Head of caudate nucleus (tissue), 42 donors: ENCODE measurements at regions not wholly inside any gene's neighbourhood (a gene's known extent, or its start where the extent isn't known, plus 50 kb on each side); places are given as distances from the start of the nearest gene placed in this dataset.
"Not testable (repeated sequence)": the region's sequence is repeated elsewhere in the genome, so short reads cannot be mapped to it uniquely, and the experiment has no call there.

Source experiments
- DNase-seq, 42 donors: peaks; one replicate each; pipeline versions ENCODE4 v3.0.0 to v3.0.0-alpha.2; 2020 to 2021; ENCODE audit warnings: mixed read lengths in 7 of 42
- intact Hi-C: fragments of 100-400 bp; cut with DNase I; formaldehyde crosslinking; loops from one replicate; pipeline ENCODE4 v1.15.0; 2022

GRCh38 chr13:37510441-37510840 lies 88.1 kb downstream of the POSTN start:
- intact Hi-C loops = no loop called here
- no peak for DNase-seq

GRCh38 chr13:37505531-37505930 lies 93.0 kb downstream of the POSTN start:
- intact Hi-C loops = no loop called here
- DNase-seq = no peak

DNA sequence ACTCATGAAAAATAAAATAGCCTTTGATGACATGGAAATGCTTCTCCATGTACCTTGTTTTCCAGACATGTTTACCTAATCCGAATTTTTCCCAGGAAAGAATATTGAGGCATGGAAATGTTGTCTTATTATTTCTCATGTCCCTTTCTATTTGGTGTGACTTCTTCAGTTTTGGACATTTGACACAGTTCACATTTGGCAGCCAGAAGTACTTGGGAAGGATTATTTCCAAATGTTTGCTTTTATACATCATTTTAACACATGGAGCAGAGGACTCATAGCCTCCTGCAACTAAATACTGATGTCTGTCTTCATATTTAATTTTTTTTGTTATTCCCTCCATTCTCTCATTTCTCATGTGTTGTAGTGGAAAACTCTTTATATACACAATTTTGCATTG lies 94.3 kb downstream of the POSTN start:
- no peak for DNase-seq
- intact Hi-C loops = no loop called here

DNA sequence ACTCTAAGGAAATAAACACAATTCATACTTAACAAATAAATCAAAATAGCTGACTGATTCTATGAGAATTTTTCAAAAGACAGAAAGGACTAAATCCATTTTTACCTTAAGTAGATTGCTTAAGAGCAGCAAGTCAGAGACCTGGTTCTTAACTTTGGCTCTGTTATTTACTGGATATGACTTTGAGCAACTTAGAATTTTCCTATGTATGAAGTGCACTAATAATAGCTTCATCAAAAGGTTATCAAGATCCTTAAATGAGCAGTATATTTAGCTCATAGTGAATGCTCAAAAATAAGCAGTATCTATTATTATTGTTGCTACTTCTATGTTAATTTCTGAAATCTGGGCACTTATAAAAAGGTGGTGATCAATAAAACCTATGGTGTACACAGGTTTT lies 95.3 kb downstream of the POSTN start:
- no peak for DNase-seq

DNA sequence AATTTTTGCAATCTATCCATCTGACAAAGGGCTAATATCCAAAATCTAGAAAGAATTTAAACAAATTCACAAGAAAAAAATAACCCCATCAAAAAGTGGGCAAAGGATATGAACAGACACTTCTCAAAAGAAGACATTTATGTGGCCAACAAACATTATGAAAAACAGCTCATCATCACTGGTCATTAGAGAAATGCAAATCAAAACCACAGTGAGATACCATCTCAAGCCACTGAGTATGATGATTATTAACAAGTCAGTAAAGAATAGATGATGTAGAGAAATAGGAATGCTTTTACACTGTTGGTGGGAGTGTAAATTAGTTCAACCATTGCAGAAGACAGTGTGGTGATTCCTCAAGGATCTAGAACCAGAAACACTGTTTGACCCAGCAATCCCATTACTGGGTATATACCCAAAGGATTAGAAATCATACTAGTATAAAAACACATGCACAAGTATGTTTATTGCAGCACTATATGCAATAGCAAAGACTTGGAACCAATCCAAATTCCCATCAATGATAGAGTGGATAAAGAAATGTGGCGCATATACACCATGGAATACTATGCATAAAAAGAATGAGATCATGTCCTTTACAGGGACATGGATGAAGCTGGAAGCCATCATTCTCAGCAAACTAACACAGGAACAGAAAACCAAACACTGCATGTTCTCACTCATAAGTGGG lies 96.1 kb downstream of the POSTN start:
- intact Hi-C loops, DNase-seq: not testable (repeated sequence)

More for the DNA sequence above, 95.3 kb downstream of the POSTN start:
- intact Hi-C loops = no loop called here

DNA sequence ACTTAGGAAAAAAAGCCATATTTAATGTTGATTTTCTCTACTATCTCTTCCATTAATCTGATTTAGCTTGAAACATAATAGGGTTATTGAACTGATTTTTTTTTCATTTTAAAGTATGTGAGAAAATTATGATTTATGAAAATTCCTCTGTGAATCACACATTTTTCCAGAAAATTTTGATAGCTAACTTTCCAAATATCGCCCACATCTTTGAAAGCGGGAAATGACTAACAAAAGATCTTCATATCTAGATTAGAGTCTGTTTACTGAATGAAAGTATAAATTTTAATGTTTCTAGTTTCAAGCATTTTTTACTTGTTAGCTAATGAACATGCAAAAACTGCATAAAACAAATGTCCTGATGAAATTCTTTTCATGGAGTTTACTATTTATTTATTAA lies 97.4 kb downstream of the POSTN start:
- intact Hi-C loops = no loop called here
- no peak for DNase-seq

DNA sequence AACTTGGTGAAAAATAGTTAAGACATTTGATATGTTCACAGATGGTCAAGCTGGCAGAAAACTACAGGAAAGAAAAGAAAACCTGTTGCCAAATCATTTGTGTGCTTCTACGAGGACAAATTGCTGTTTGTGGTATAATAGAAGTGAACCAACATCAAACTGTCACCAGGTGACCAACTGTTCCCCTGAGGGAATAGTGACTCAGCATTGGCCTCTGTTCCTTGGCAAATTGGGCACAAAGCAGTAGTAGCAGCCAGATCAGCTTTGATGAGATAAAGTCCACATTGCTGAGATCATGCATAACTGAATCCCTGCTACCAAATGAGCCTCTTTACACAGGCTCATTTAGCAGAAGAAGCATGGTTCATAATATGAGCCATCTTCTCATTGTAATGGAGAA lies 103.5 kb downstream of the POSTN start:
- DNase-seq = no peak
- intact Hi-C loops = no loop called here

- intact Hi-C loops = no loop called here
- no peak for DNase-seq
Observed at GRCh38 chr13:37493775-37494174, 104.8 kb downstream of the POSTN start.

GRCh38 chr13:37492741-37493514 lies 105.6 kb downstream of the POSTN start:
- intact Hi-C loops = no loop called here
- DNase-seq = no peak

DNA sequence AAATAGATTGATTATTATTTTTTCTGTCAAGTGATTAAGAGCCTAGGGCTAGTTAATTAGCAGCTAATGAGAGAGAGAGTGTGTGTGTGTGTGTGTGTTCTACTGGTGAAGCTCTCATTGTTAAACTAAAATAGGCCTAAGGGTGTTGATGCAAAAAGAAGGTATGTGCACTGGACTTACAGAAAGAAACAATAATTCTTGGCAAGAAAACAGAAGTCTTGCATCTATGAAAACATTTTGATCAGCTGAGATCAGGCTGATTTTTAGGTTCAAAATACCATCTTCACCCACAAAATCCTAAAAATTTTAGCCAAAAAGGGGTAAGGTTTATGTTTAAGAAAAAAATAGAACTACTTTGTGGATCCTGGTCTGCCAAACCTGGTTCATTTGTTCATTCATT lies 106.5 kb downstream of the POSTN start:
- intact Hi-C loops = no loop called here
- DNase-seq = no peak

DNA sequence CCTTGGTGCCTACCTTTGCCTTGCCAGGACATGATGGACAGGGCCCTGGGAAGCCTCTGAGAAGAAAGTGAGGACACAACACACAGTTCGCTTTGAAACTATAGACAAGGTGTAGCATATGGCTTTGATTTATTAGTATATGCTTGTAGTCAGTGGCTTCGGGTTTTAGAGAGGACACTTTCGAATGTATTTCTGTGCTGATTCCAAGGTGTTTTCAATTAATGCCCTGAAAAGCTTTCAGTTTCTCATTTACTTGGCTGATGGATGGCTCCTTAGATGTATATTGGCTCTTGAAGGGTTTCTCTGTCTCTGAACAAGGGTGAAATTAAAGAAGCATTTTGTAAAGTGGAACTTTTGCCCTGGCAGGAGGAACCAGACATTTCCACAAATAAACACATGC lies 106.9 kb downstream of the POSTN start:
- intact Hi-C loops = no loop called here
- no peak for DNase-seq

GRCh38 chr13:37490176-37490779 lies 108.3 kb downstream of the POSTN start:
- DNase-seq = no peak
- intact Hi-C loops = no loop called here

DNA sequence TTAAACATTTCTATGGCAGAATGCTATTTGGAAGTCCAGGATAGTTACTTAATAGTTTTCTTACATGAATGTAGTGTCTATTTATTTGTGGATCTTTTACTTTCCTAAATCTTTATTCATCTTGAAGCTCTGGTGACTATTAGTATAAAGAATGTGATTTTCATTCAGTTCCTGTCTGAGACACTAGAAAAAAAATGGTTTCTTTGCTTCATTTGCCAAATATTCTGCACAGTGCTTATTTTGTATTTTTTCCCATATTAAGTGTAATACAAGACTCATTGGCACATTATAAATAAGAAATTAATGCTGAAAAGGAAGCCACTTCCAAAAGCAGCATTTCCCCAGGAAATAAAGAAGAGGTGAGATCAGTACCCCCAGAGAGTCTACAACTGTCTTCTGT lies 109.8 kb downstream of the POSTN start:
- intact Hi-C loops = no loop called here
- no peak for DNase-seq

- intact Hi-C loops = no loop called here
- DNase-seq = no peak
Observed at GRCh38 chr13:37486171-37486681, 112.3 kb downstream of the POSTN start.

GRCh38 chr13:37485756-37486155 lies 112.8 kb downstream of the POSTN start:
- DNase-seq = no peak
- intact Hi-C loops = no loop called here

GRCh38 chr13:37484056-37484455 lies 114.5 kb downstream of the POSTN start:
- no peak for DNase-seq
- intact Hi-C loops = no loop called here

DNA sequence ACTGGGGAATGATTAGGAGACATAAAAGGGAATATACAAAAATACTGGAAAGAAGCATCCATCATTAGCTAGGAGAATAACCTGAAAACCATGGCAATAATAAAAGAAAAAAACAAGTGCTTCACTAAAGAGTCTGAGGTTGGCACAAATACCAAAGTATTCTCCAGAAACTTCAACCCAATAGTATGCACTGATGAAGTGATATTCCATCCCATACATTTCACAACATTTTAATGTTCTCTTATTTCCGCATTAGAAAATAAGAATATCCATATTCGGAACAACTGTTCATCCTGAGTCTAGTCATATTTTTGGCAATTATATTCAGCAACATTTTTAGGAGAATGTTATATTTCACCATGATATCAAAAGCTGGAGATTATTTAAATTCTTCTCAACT lies 116.2 kb downstream of the POSTN start:
- intact Hi-C loops = no loop called here
- DNase-seq = no peak

GRCh38 chr13:37481885-37482227 lies 116.7 kb downstream of the POSTN start:
- DNase-seq = no peak
- intact Hi-C loops = no loop called here

DNA sequence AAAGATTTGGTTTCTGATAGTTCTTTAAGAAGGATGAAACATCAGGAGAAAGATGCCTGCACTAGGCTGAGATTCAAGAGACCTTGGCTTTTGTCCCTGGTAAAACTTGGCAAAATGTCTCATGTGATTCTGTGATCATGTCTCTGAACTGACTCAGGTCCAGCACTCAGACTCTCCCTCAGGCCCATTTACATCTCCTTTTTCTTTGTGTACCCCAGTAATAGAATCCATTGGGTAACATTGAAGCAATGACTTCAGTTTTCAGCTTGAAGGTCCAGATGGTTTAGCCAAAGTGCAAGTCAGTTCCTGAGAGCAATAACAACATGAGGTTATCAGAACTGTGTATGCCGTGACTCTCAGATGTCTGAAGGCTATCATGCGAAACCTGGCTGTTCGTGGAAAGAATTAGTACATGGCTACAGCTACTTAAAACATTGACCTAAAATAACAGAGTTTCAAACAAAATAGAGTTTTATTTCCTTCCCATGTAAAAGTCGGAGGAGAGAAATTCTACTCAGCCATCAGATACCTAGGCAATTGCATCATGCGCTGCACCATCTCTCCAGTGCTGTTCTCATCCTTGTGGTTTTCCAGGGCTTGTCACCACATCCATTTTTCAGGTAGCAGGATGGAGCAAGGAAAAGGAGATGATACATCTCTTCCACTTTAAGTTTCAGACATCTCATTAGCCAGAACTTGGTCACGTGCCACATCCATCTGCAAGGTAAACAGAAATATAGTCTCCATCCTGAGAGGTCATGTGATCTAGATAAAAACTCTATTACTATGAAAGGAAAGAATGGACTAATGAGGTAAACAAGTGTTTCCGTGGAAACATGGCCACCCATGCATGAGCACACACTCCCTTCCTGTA lies 117.3 kb downstream of the POSTN start:
- intact Hi-C loops = no loop called here

DNA sequence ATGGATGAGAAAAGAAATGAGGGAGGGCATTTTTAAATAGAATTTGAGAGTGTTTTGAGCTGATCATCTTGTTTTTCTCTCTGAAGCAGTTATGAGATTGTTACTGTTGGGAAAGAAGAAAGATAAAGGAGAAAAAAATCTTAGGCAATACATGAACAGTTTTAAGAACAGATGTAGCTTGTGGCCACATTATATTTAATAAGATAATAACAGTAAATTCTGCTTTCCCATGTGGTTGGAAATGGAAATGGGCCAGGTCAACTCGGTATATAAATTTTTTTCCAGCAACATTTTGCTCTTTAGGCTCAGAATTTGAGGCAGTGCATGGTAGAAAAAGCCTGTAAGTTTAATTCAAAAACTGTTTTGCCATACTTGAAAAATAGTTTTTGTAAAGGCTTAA lies 118.7 kb downstream of the POSTN start:
- DNase-seq = no peak
- intact Hi-C loops = no loop called here

More for the DNA sequence above, 117.3 kb downstream of the POSTN start:
- DNase-seq = no peak
